ENCODE measurements at regions not wholly inside any gene's neighbourhood (a gene's known extent, or its start where the extent isn't known, plus 50 kb on each side); places are given as distances from the start of the nearest gene placed in this dataset.

DNA sequence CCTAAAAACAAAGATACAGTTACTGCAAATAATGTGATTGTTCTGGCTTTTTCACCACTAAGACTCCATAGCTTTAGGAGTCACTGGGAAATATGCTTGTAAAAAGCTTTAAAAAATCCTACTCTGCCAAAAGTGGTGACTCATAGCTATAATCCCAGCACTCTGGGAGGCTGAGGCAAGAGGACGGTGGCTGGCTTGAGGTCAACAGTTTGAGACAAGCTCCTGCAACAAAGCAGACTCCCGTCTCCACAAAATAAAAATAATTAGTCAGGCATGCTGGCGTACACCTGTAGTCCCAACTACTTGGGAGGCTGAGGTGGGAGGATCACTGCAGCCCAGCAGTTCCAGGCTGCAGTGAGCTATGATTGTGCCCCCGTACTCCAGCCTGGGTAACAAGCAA, 406.4 kb downstream of the HTR1A start:
- Histone ChIP-seq H3K79me2 (ENCODE audit: insufficient read depth, low read depth, low read length) (no peaks in the 10 kb centered on the region), H3K9me3 (ENCODE audit: low read length) (no peaks in the 10 kb centered on the region), H3K9me2 (ENCODE audit: insufficient read depth, low read length) (no peaks in the 10 kb centered on the region), H4K20me1 (ENCODE audit: insufficient read depth, low read length) (no peaks in the 10 kb centered on the region), H3K27ac (ENCODE audit: low read depth, low read length, poor library complexity, severe bottlenecking) (no peak overlapping the region), H3K4me3 (ENCODE audit: low read depth, low read length, poor library complexity, severe bottlenecking) (no peak overlapping the region), H3K4me2 (ENCODE audit: low read length) (no peak overlapping the region), H2AFZ (ENCODE audit: low read length) (no peak overlapping the region), H3K4me1 (ENCODE audit: insufficient read depth, low read length, poor library complexity, severe bottlenecking) (no peaks in the 10 kb centered on the region), H3K36me3 (ENCODE audit: insufficient read depth, low read length) (no peaks in the 10 kb centered on the region)
- TF ChIP-seq EZH2phosphoT487 (IDR thresholded peaks at IDR 0.05; ENCODE audit: borderline replicate concordance, low read depth, low read length) = no peak
- no peak for TF ChIP-seq CTCF (conservative IDR thresholded peaks at IDR 0.05; ENCODE audit: low read length)
- intact Hi-C loops (cut with micrococcal nuclease; ENCODE audit: unreplicated experiment) = no loop called here
- no TSS peak for BruUV-seq (replicated peaks)
- ChIA-PET CTCF (ENCODE audit: unreplicated experiment) (no interaction called here), POLR2A (no interaction called here)
- no peak for DNase-seq (ENCODE audit: low spot score)

- H3K9me2 ChIP-seq (ENCODE audit: insufficient read depth, low read length) = no peaks in the 10 kb centered on the region
- no peaks in the 10 kb centered on the region for H3K79me2 ChIP-seq (ENCODE audit: insufficient read depth, low read depth, low read length)
- H3K4me2 ChIP-seq (ENCODE audit: low read length) = no peak overlapping the region
- CTCF ChIA-PET (ENCODE audit: unreplicated experiment) = no interaction called here
- no peaks in the 10 kb centered on the region for H3K36me3 ChIP-seq (ENCODE audit: insufficient read depth, low read length)
- intact Hi-C loops (cut with micrococcal nuclease; ENCODE audit: unreplicated experiment) = no loop called here
- no peak for DNase-seq (ENCODE audit: low spot score)
- POLR2A ChIA-PET = interaction anchor here (0.7 kb wide), 1 partner anchor 526 kb away, joined by 3 read pairs; no protein-coding TSS in a partner anchor
- no TSS peak for BruUV-seq (replicated peaks)
- no peak overlapping the region for H3K4me3 ChIP-seq (ENCODE audit: low read depth, low read length, poor library complexity, severe bottlenecking)
- no peaks in the 10 kb centered on the region for H3K4me1 ChIP-seq (ENCODE audit: insufficient read depth, low read length, poor library complexity, severe bottlenecking)
- no peak overlapping the region for H2AFZ ChIP-seq (ENCODE audit: low read length)
- H3K27ac ChIP-seq (ENCODE audit: low read depth, low read length, poor library complexity, severe bottlenecking) = no peak overlapping the region
- no peaks in the 10 kb centered on the region for H4K20me1 ChIP-seq (ENCODE audit: insufficient read depth, low read length)
- TF ChIP-seq EZH2phosphoT487 (IDR thresholded peaks at IDR 0.05; ENCODE audit: borderline replicate concordance, low read depth, low read length) (no peak), CTCF (conservative IDR thresholded peaks at IDR 0.05; ENCODE audit: low read length) (no peak)
- no peaks in the 10 kb centered on the region for H3K9me3 ChIP-seq (ENCODE audit: low read length)
Measured at GRCh38 chr5:63554191-63554590, 408.1 kb downstream of the HTR1A start.

GRCh38 chr5:63553073-63553472, 409.2 kb downstream of the HTR1A start:
- no peaks in the 10 kb centered on the region for H3K36me3 ChIP-seq (ENCODE audit: insufficient read depth, low read length)
- H3K9me3 ChIP-seq (ENCODE audit: low read length) = no peaks in the 10 kb centered on the region
- TF ChIP-seq CTCF (conservative IDR thresholded peaks at IDR 0.05; ENCODE audit: low read length) = no peak
- TF ChIP-seq EZH2phosphoT487 (IDR thresholded peaks at IDR 0.05; ENCODE audit: borderline replicate concordance, low read depth, low read length) = no peak
- no peak overlapping the region for H3K4me2 ChIP-seq (ENCODE audit: low read length)
- intact Hi-C loops (cut with micrococcal nuclease; ENCODE audit: unreplicated experiment) = no loop called here
- H2AFZ ChIP-seq (ENCODE audit: low read length) = no peak overlapping the region
- H4K20me1 ChIP-seq (ENCODE audit: insufficient read depth, low read length) = no peaks in the 10 kb centered on the region
- no peak overlapping the region for H3K27ac ChIP-seq (ENCODE audit: low read depth, low read length, poor library complexity, severe bottlenecking)
- ChIA-PET CTCF (ENCODE audit: unreplicated experiment) (no interaction called here), POLR2A (interaction anchor here (0.9 kb wide), 1 partner anchor 9 kb away, joined by 3 read pairs; no protein-coding TSS in a partner anchor)
- no TSS peak for BruUV-seq (replicated peaks)
- H3K4me1 ChIP-seq (ENCODE audit: insufficient read depth, low read length, poor library complexity, severe bottlenecking) = no peaks in the 10 kb centered on the region
- no peaks in the 10 kb centered on the region for H3K9me2 ChIP-seq (ENCODE audit: insufficient read depth, low read length)
- H3K79me2 ChIP-seq (ENCODE audit: insufficient read depth, low read depth, low read length) = no peaks in the 10 kb centered on the region
- no peak overlapping the region for H3K4me3 ChIP-seq (ENCODE audit: low read depth, low read length, poor library complexity, severe bottlenecking)
- DNase-seq (ENCODE audit: low spot score) = no peak
